ENCODE measurements at regions not wholly inside any gene's neighbourhood (a gene's known extent, or its start where the extent isn't known, plus 50 kb on each side); places are given as distances from the start of the nearest gene placed in this dataset.

DNA sequence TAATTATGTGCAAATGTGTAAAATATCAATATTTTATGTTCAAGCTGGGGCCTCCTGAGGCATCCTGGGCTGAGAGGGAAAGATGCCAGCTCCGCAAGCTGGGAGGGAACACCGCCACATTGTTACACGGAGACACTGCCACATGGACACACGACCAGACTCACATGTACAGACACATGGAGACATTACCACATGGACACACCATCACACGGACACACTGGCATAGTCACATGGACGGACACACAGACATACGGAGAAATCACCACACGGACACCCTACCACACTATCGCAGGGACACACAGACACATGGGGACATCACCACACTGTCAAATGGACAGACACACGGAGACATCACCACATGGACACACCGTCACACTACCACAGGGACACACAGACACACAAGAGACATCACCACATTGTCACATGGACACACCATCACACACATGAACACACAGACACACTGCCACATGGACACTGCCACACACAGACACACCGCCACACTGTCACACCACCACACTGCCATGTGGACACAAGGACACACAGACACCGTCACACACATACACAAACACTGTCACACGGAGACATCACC is 117.6 kb downstream of the CCDC74A start:
- TF ChIP-seq, protein P1, sequence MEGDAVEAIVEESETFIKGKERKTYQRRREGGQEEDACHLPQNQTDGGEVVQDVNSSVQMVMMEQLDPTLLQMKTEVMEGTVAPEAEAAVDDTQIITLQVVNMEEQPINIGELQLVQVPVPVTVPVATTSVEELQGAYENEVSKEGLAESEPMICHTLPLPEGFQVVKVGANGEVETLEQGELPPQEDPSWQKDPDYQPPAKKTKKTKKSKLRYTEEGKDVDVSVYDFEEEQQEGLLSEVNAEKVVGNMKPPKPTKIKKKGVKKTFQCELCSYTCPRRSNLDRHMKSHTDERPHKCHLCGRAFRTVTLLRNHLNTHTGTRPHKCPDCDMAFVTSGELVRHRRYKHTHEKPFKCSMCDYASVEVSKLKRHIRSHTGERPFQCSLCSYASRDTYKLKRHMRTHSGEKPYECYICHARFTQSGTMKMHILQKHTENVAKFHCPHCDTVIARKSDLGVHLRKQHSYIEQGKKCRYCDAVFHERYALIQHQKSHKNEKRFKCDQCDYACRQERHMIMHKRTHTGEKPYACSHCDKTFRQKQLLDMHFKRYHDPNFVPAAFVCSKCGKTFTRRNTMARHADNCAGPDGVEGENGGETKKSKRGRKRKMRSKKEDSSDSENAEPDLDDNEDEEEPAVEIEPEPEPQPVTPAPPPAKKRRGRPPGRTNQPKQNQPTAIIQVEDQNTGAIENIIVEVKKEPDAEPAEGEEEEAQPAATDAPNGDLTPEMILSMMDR (conservative IDR thresholded peaks at IDR 0.05; ENCODE audit: low read length), result no peak
- TF ChIP-seq EZH2phosphoT487 (IDR thresholded peaks at IDR 0.05; ENCODE audit: borderline replicate concordance, low read depth, low read length), result no peak
